ENCODE measurements at regions not wholly inside any gene's neighbourhood (a gene's known extent, or its start where the extent isn't known, plus 50 kb on each side); places are given as distances from the start of the nearest gene placed in this dataset.

GRCh38 chr5:82405618-82406204, 127.6 kb upstream of the RPS23 start:
- DNase-seq: no peak
- H3K4me1 ChIP-seq: peaks cover 0 to 24% (median 0%) of the 10 kb centered on the region in 12 donors
- ATAC-seq: no peak
- intact Hi-C loops (cut with DNase I): loop anchor here in 2 of 10 donors (10.0 kb wide), 1 partner anchor 51 kb away; no protein-coding TSS in a partner anchor
- no peaks in the 10 kb centered on the region for H3K27me3 ChIP-seq
- no peaks in the 10 kb centered on the region for H3K36me3 ChIP-seq
- no peak overlapping the region for H3K4me3 ChIP-seq
- 84 to 89% (median 88%) methylated on average over 4 of the region's 4 CpGs for WGBS, 4 donors
- peaks cover 0 to 19% (median 10%) of the 10 kb centered on the region in 12 donors for H3K9me3 ChIP-seq
- no peak for TF ChIP-seq POLR2A (IDR thresholded peaks at IDR 0.05)
- peak overlapping the region in 4 of 12 donors; percentile 14 to 64 (median 28) for H3K27ac ChIP-seq

GRCh38 chr5:82405161-82405560, 127.0 kb upstream of the RPS23 start:
- intact Hi-C loops (cut with DNase I): loop anchor here in 2 of 10 donors (10.0 kb wide), 1 partner anchor 50 kb away; no protein-coding TSS in a partner anchor
- Histone ChIP-seq H3K27me3 (no peaks in the 10 kb centered on the region), H3K4me3 (no peak overlapping the region), H3K9me3 (peaks cover 0 to 19% (median 10%) of the 10 kb centered on the region in 12 donors), H3K27ac (peak overlapping the region in 2 of 12 donors; percentile 14 to 64), H3K36me3 (no peaks in the 10 kb centered on the region), H3K4me1 (peaks cover 0 to 24% (median 0%) of the 10 kb centered on the region in 12 donors)
- no peak for TF ChIP-seq POLR2A (IDR thresholded peaks at IDR 0.05)
- no peak for TF ChIP-seq CTCF (IDR thresholded peaks at IDR 0.05)
- 53 to 75% (median 61%) methylated on average over 2 of the region's 2 CpGs for WGBS, 4 donors
- no peak for ATAC-seq
- no peak for DNase-seq

- peaks cover 0 to 19% (median 10%) of the 10 kb centered on the region in 12 donors for H3K9me3 ChIP-seq
These were observed 126.3 kb upstream of the RPS23 start for GRCh38 chr5:82404382-82404945.

GRCh38 chr5:82403724-82404123, 125.6 kb upstream of the RPS23 start:
- no peak for TF ChIP-seq CTCF (IDR thresholded peaks at IDR 0.05)
- no peak for TF ChIP-seq POLR2A (IDR thresholded peaks at IDR 0.05)
- intact Hi-C loops (cut with DNase I): loop anchor here in 2 of 10 donors (10.0 kb wide), 1 partner anchor 49 kb away; no protein-coding TSS in a partner anchor
- no peak for DNase-seq
- Histone ChIP-seq H3K27ac (no peak overlapping the region), H3K9me3 (peaks cover 0 to 19% (median 10%) of the 10 kb centered on the region in 12 donors), H3K4me1 (peaks cover 0 to 16% (median 0%) of the 10 kb centered on the region in 12 donors), H3K27me3 (no peaks in the 10 kb centered on the region), H3K4me3 (no peak overlapping the region), H3K36me3 (no peaks in the 10 kb centered on the region)
- no peak for ATAC-seq
- 77 to 94% (median 85%) methylated on average over 2 of the region's 2 CpGs for WGBS, 4 donors

More at GRCh38 chr5:82404382-82404945, 126.3 kb upstream of the RPS23 start:
- H3K4me1 ChIP-seq: peaks cover 0 to 20% (median 0%) of the 10 kb centered on the region in 12 donors
- no peak overlapping the region for H3K4me3 ChIP-seq
- ATAC-seq: no peak
- no peaks in the 10 kb centered on the region for H3K27me3 ChIP-seq
- no peak for DNase-seq
- no peak overlapping the region for H3K27ac ChIP-seq
- no peak for TF ChIP-seq POLR2A (IDR thresholded peaks at IDR 0.05)
- TF ChIP-seq CTCF (IDR thresholded peaks at IDR 0.05): no peak
- 93 to 96% (median 93%) methylated on average over 3 of the region's 3 CpGs for WGBS, 4 donors
- intact Hi-C loops (cut with DNase I): loop anchor here in 2 of 10 donors (10.0 kb wide), 1 partner anchor 50 kb away; no protein-coding TSS in a partner anchor
- no peaks in the 10 kb centered on the region for H3K36me3 ChIP-seq
